Heart left ventricle (tissue), 13 donors: ENCODE measurements at regions not wholly inside any gene's neighbourhood (a gene's known extent, or its start where the extent isn't known, plus 50 kb on each side); places are given as distances from the start of the nearest gene placed in this dataset.

Experiments used
- CTCF ChIP-seq, 12 donors: fragments of 200-600 bp; sonication (generic) in 4 of 12; IDR thresholded peaks; one replicate each; pipeline versions ENCODE4 v1.5.0 to v1.8.0; 2018 to 2022; ENCODE audit warnings: antibody characterized with exemption in 12 of 12, mild to moderate bottlenecking in 5 of 12
- POLR2A ChIP-seq, 2 donors: fragments of 450-650 bp; IDR thresholded peaks; one replicate each; pipeline ENCODE4 v1.6.1; 2017; ENCODE audit warnings: antibody characterized with exemption in 2 of 2, mild to moderate bottlenecking in 2 of 2, moderate library complexity in 2 of 2
- donor health status: ischemic (EF 13 %, LVEDD 7.1; RV severe dilation, severe dysfunction).
- donor health status: DM: no; HTN: yes; CAD: no.
- donor health status: DM: no; HTN: no; CAD: no.
- donor health status: ischemic (EF 25% LVEDD 6.9; RV normal size, moderate dysfunction).
- donor health status: ischemic (EF 25% LVEDD 5.7; RV mildly dilated, moderate dysfunction).
- donor health status: ischemic (EF 35%, LVEDD 5.7; RV mildly dilated, moderate dysfunction).
- donor health status: nonischemic (EF 11% LVEDD 7.7; RV severe dilation, severe dysfunction).
- donor health status: DM: yes; HTN: yes; CAD: no.
- donor health status: PGD.
- donor health status: ischemic (EF 29% LVEDD 5.4; RV normal size, mild dysfunction).
- donor health status: nonischemic (EF 23%, LVEDD 6.1; RV moderate dilation, normal function).

GRCh38 chr4:31349907-31350306 is 629.7 kb downstream of the PCDH7 start:
- TF ChIP-seq POLR2A (IDR thresholded peaks at IDR 0.05) (no peak), CTCF (IDR thresholded peaks at IDR 0.05) (no peak)
